IMR-90 (cell line): ENCODE measurements at regions not wholly inside any gene's neighbourhood (a gene's known extent, or its start where the extent isn't known, plus 50 kb on each side); places are given as distances from the start of the nearest gene placed in this dataset.
A peak's percentile ranks its signal among the peaks of the same experiment; 100 is the strongest.

Source experiments
- ATAC-seq: fragments of 200-7000 bp; cut with Tn5 transposase; 2 replicates; pipeline ENCODE4 v1.9.1; 2020; ENCODE audit warnings: low read depth, mild to moderate bottlenecking, moderate library complexity
- BruUV-seq: library from RNA; stranded (reverse); fragments of 400-500 nt; replicated peaks from 2 replicates; lab custom pipeline; 2021; lab: Mats Ljungman, UMichigan
- CTCF ChIA-PET: fragments of 300-600 bp; formaldehyde crosslinking; extraction: SDS; loops from one replicate; lab custom pipeline; 2021; ENCODE audit warnings: antibody characterized with exemption; lab: Yijun Ruan, JAX
- POLR2A ChIA-PET: fragments of 300-600 bp; sonication (Branson Sonifier 250); formaldehyde crosslinking; loops from one replicate; lab custom pipeline; 2022; ENCODE audit warnings: antibody characterized with exemption; ENCODE audit not compliant: unreplicated experiment; lab: Charles Lee
- DNase-seq: peaks from one replicate; pipeline ENCODE4 v3.0.0; 2013
- H2AFZ ChIP-seq: replicated peaks from 2 replicates; pipeline ENCODE3; 2013; ENCODE audit warnings: low read length, mild to moderate bottlenecking; ENCODE audit not compliant: poor library complexity
- H2AK5ac ChIP-seq: 2 replicates; pipeline ENCODE4 v1.6.1; 2013; ENCODE audit warnings: low read depth, low read length, inconsistent platforms
- H2AK9ac ChIP-seq: replicated peaks from 2 replicates; pipeline ENCODE3; 2013; ENCODE audit warnings: mild to moderate bottlenecking, low read depth, low read length, moderate library complexity; ENCODE audit not compliant: poor library complexity
- H2BK120ac ChIP-seq: 2 replicates; pipeline ENCODE4 v1.6.1; 2013; ENCODE audit warnings: low read depth, low read length, inconsistent platforms
- H2BK15ac ChIP-seq: 3 replicates; pipeline ENCODE4 v1.6.1; 2013; ENCODE audit warnings: low read depth, low read length, inconsistent platforms
- H2BK20ac ChIP-seq: 2 replicates; pipeline ENCODE4 v1.6.1; 2013; ENCODE audit warnings: low read depth, mild to moderate bottlenecking, inconsistent platforms, low read length, moderate library complexity
- H2BK5ac ChIP-seq: 2 replicates; pipeline ENCODE4 v1.6.1; 2013; ENCODE audit warnings: mild to moderate bottlenecking, low read depth, low read length, inconsistent platforms; ENCODE audit not compliant: poor library complexity, severe bottlenecking
- H3K14ac ChIP-seq: replicated peaks from 2 replicates; pipeline ENCODE4 v1.6.1; 2013; ENCODE audit warnings: low read depth, low read length, inconsistent platforms
- H3K18ac ChIP-seq: 2 replicates; pipeline ENCODE4 v1.6.1; 2013; ENCODE audit warnings: low read depth, low read length, control low read depth
- H3K23ac ChIP-seq: 2 replicates; pipeline ENCODE4 v1.6.1; 2013; ENCODE audit warnings: low read depth, low read length, inconsistent platforms
- H3K27ac ChIP-seq: 2 replicates; pipeline ENCODE4 v1.5.1; 2013; ENCODE audit warnings: mild to moderate bottlenecking, control low read depth, low read length; ENCODE audit not compliant: insufficient read depth
- H3K27me3 ChIP-seq: 2 replicates; pipeline ENCODE4 v1.6.1; 2013; ENCODE audit warnings: low read length; ENCODE audit not compliant: control insufficient read depth, insufficient read depth
- H3K36me3 ChIP-seq: 2 replicates; pipeline ENCODE4 v1.6.1; 2013; ENCODE audit warnings: low read length, mixed read lengths; ENCODE audit not compliant: control insufficient read depth, insufficient read depth
- H3K4ac ChIP-seq: 2 replicates; pipeline ENCODE4 v1.6.1; 2013; ENCODE audit warnings: low read depth, low read length, inconsistent platforms
- H3K4me1 ChIP-seq: 2 replicates; pipeline ENCODE4 v1.6.1; 2013; ENCODE audit warnings: low read length, mixed read lengths; ENCODE audit not compliant: control insufficient read depth, insufficient read depth
- H3K4me2 ChIP-seq: 2 replicates; pipeline ENCODE4 v1.6.1; 2013; ENCODE audit warnings: low read depth, mild to moderate bottlenecking, control low read depth, low read length, moderate library complexity
- H3K4me3 ChIP-seq: 2 replicates; pipeline ENCODE4 v1.5.1; 2013; ENCODE audit warnings: low read depth, mild to moderate bottlenecking, control low read depth, low read length, moderate library complexity; ENCODE audit not compliant: insufficient read depth
- H3K56ac ChIP-seq: 2 replicates; pipeline ENCODE4 v1.6.1; 2013; ENCODE audit warnings: low read length, inconsistent platforms; ENCODE audit not compliant: insufficient read depth; ENCODE audit errors: extremely low read depth
- H3K79me1 ChIP-seq, 2 experiments: 2 replicates each; pipeline ENCODE4 v1.6.1; 2013; ENCODE audit warnings: low read length in 2 of 2, inconsistent platforms in 1 of 2, low read depth in 1 of 2
- H3K9ac ChIP-seq: 2 replicates; pipeline ENCODE4 v1.6.1; 2013; ENCODE audit warnings: low read depth, low read length, control low read depth
- H3K9me1 ChIP-seq: 2 replicates; pipeline ENCODE4 v1.6.1; 2013; ENCODE audit warnings: low read length, inconsistent platforms; ENCODE audit not compliant: insufficient read depth
- H3K9me3 ChIP-seq: 2 replicates; pipeline ENCODE4 v1.6.1; 2013; ENCODE audit warnings: low read length; ENCODE audit not compliant: control insufficient read depth, insufficient read depth
- H4K20me1 ChIP-seq: 2 replicates; pipeline ENCODE4 v1.6.1; 2013; ENCODE audit warnings: low read length, inconsistent platforms; ENCODE audit not compliant: insufficient read depth
- H4K5ac ChIP-seq: 2 replicates; pipeline ENCODE4 v1.6.1; 2013; ENCODE audit warnings: mild to moderate bottlenecking, low read depth, low read length, control low read depth
- H4K8ac ChIP-seq, 2 experiments: 2 replicates each; pipeline ENCODE4 v1.6.1; 2013; ENCODE audit warnings: low read depth in 2 of 2, low read length in 2 of 2, control low read depth in 1 of 2, inconsistent platforms in 1 of 2
- H4K91ac ChIP-seq: 2 replicates; pipeline ENCODE4 v1.6.1; 2013; ENCODE audit warnings: low read depth, low read length, inconsistent platforms; ENCODE audit not compliant: insufficient read depth
- FOS ChIP-seq: fragments of 150-350 bp; IDR thresholded peaks from 2 replicates; pipeline ENCODE4 v1.6.1; 2016; ENCODE audit warnings: low read depth, low read length
- WGBS, 2 experiments: methylation state at CpG; one replicate each; pipeline versions ENCODE4 v1.1.5 to v1.1.7; 2013; ENCODE audit warnings: missing lambda C conversion rate in 2 of 2; ENCODE audit not compliant: insufficient read length in 1 of 2; ENCODE audit errors: extremely low coverage in 2 of 2; 5-methylcytosine and 5-hydroxymethylcytosine counted together
- dilution Hi-C: fragments of 300-500 bp; cut with HindIII; formaldehyde crosslinking; loops from one replicate; pipeline ENCODE4 v1.14.3; 2018; ENCODE audit warnings: low sequenced_read_pairs; ENCODE audit not compliant: unreplicated experiment
- in situ Hi-C: fragments of 300-500 bp; cut with MboI; formaldehyde crosslinking; loops from 3 replicates; pipeline ENCODE4 v1.14.3; 2019; ENCODE audit warnings: low sequenced_read_pairs, inconsistent platforms, mixed read lengths
- intact Hi-C: fragments of 100-400 bp; cut with micrococcal nuclease; formaldehyde crosslinking; loops from 2 replicates; pipeline ENCODE4 v1.10.0; 2022
- TF ChIP-seq, protein P1 (sequence below): conservative IDR thresholded peaks from 2 replicates; pipeline ENCODE4 v1.5.1; 2012; ENCODE audit warnings: mild to moderate bottlenecking, low read depth, low read length, improper control_type of control experiment

DNA sequence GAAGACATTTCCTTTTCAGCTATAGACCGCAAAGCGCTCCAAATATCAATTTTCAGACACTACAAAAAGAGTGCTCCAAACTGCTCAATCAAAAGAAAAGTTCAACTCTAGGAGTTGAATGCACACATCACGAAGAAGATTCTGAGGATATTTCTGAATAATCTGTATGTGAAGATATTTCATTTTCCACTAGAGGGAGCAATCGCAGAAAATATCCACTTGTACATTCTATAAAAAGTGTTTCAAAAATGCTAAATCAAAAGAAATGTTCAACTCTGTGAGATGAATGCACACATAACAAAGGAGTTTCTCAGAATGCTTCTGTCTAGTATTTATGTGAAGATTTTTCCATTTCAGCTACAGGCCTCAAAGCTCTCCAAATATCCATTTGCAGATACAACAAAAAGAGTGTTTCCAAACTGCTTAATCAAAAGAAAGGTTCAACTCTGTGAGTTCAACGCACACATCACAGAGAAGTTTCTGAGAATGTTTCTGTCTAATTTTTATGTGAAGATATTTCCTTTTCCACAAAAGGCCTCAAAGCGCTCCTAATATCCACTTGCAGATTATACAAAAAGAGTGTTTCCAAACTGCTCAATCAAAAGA, 643.8 kb upstream of the ALG10B start:
- TF ChIP-seq, protein P1, sequence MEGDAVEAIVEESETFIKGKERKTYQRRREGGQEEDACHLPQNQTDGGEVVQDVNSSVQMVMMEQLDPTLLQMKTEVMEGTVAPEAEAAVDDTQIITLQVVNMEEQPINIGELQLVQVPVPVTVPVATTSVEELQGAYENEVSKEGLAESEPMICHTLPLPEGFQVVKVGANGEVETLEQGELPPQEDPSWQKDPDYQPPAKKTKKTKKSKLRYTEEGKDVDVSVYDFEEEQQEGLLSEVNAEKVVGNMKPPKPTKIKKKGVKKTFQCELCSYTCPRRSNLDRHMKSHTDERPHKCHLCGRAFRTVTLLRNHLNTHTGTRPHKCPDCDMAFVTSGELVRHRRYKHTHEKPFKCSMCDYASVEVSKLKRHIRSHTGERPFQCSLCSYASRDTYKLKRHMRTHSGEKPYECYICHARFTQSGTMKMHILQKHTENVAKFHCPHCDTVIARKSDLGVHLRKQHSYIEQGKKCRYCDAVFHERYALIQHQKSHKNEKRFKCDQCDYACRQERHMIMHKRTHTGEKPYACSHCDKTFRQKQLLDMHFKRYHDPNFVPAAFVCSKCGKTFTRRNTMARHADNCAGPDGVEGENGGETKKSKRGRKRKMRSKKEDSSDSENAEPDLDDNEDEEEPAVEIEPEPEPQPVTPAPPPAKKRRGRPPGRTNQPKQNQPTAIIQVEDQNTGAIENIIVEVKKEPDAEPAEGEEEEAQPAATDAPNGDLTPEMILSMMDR, result 0 out of 2 replicates have a peak, but pooled peaks have one; percentile 14
- TF ChIP-seq FOS, result no peak
- no TSS peak for BruUV-seq
- Histone ChIP-seq H3K4me2 (no peak overlapping the region), H2AK5ac (no peak overlapping the region), H4K5ac (no peak overlapping the region), H2BK20ac (no peak overlapping the region), H3K27me3 (no peaks in the 10 kb centered on the region), H4K8ac (no peak overlapping the region), H3K18ac (no peak overlapping the region), H3K27ac (no peak overlapping the region), H3K36me3 (no peaks in the 10 kb centered on the region), H2AFZ (no peak overlapping the region), H2AK9ac (no peak overlapping the region), H2BK120ac (no peak overlapping the region), H3K9ac (no peak overlapping the region), H3K4ac (no peak overlapping the region), H3K23ac (no peak overlapping the region), H4K20me1 (no peaks in the 10 kb centered on the region), H3K4me3 (no peak overlapping the region), H3K4me1 (no peaks in the 10 kb centered on the region), H3K9me3 (no peaks in the 10 kb centered on the region), H3K79me1 (no peaks in the 10 kb centered on the region), H2BK5ac (no peak overlapping the region), H3K56ac (no peak overlapping the region), H3K14ac (no peak overlapping the region), H4K91ac (no peak overlapping the region), H3K9me1 (no peaks in the 10 kb centered on the region), H2BK15ac (no peak overlapping the region)
- in situ Hi-C loops (loop anchor here (25.0 kb wide), 1 partner anchor 90 kb away; no protein-coding TSS in a partner anchor), intact Hi-C loops (loop anchor here (10.0 kb wide), 1 partner anchor 642 kb away; the partner anchor contains the start of gene ALG10B), dilution Hi-C loops (no loop called here)
- ATAC-seq (no peak), DNase-seq (no peak)
- ChIA-PET CTCF (no interaction called here), POLR2A (no interaction called here)
- no CpG with 5 or more reads among the region's 6 CpGs for WGBS, 2 experiments
